Sigmoid colon (tissue), 6 donors: ENCODE measurements at regions not wholly inside any gene's neighbourhood (a gene's known extent, or its start where the extent isn't known, plus 50 kb on each side); places are given as distances from the start of the nearest gene placed in this dataset.
A peak's percentile ranks its signal among the peaks of the same experiment; 100 is the strongest.

ENCODE experiments used
- DNase-seq: peaks from one replicate; pipeline ENCODE4 v3.0.0-alpha.2; 2019
- H3K27ac ChIP-seq, 4 donors: fragments of 200-600 bp; sonication (generic); one replicate each; pipeline ENCODE4 v1.5.1; 2016 to 2019; ENCODE audit warnings: mild to moderate bottlenecking in 1 of 4
- H3K27me3 ChIP-seq, 3 donors: fragments of 200-600 bp; sonication (generic); one replicate each; pipeline ENCODE4 v1.5.1; 2019; ENCODE audit warnings: mild to moderate bottlenecking in 1 of 3
- H3K36me3 ChIP-seq, 4 donors: fragments of 200-600 bp; sonication (generic); one replicate each; pipeline ENCODE4 v1.5.1; 2016 to 2019
- H3K4me1 ChIP-seq, 4 donors: fragments of 200-600 bp; sonication (generic); one replicate each; pipeline ENCODE4 v1.5.1; 2017 to 2019
- H3K4me3 ChIP-seq, 4 donors: fragments of 200-600 bp; sonication (generic); one replicate each; pipeline ENCODE4 v1.5.1; 2017 to 2019; ENCODE audit warnings: mild to moderate bottlenecking in 2 of 4, moderate library complexity in 1 of 4
- H3K9me3 ChIP-seq, 4 donors: fragments of 200-600 bp in 3 of 4; sonication (generic) in 3 of 4; one replicate each; pipeline versions ENCODE4 v1.5.1 to v1.6.1; 2013 to 2019
- CTCF ChIP-seq, 4 experiments: fragments of 450-650 bp in 3 of 4; fragments of 200-600 bp in 1 of 4; IDR thresholded peaks; one replicate each; pipeline ENCODE4 v1.5.1; 2016 to 2019; ENCODE audit warnings: antibody characterized with exemption in 4 of 4, mild to moderate bottlenecking in 3 of 4, moderate library complexity in 2 of 4
- EP300 ChIP-seq, 4 donors: sonication (generic); formaldehyde crosslinking; IDR thresholded peaks; one replicate each; pipeline ENCODE4 v1.6.1; 2017; ENCODE audit warnings: antibody characterized with exemption in 4 of 4
- POLR2A ChIP-seq, 2 donors: fragments of 450-650 bp; IDR thresholded peaks; one replicate each; pipeline ENCODE4 v1.6.1; 2016; ENCODE audit warnings: antibody characterized with exemption in 2 of 2, mild to moderate bottlenecking in 2 of 2, moderate library complexity in 2 of 2
- POLR2AphosphoS5 ChIP-seq, 4 donors: sonication (generic); formaldehyde crosslinking; IDR thresholded peaks; one replicate each; pipeline ENCODE4 v1.6.1; 2017; ENCODE audit warnings: antibody characterized with exemption in 4 of 4
- WGBS, 2 donors: extraction: QIAGEN DNeasy Blood & Tissue Kit; methylation state at CpG; one replicate each; pipeline ENCODE4 v1.1.7; 2013; 5-methylcytosine and 5-hydroxymethylcytosine counted together
- intact Hi-C: fragments of 100-400 bp; cut with DNase I; formaldehyde crosslinking; loops from one replicate; pipeline ENCODE4 v1.15.1; 2023
- donor health status: healthy with polysubstance abuse.
- donor health status: healthy.

- Histone ChIP-seq H3K36me3 (no peaks in the 10 kb centered on the region), H3K4me3 (no peak overlapping the region), H3K27ac (no peak overlapping the region), H3K27me3 (no peaks in the 10 kb centered on the region), H3K4me1 (no peaks in the 10 kb centered on the region), H3K9me3 (no peaks in the 10 kb centered on the region)
- WGBS, 2 donors = 59 to 68% methylated on average over 4 of the region's 4 CpGs
- intact Hi-C loops = no loop called here
- DNase-seq = no peak
- TF ChIP-seq CTCF (IDR thresholded peaks at IDR 0.05) = no peak
- peak in 1 of 4 donors; percentile 16 for TF ChIP-seq POLR2AphosphoS5 (IDR thresholded peaks at IDR 0.05)
These were observed 76.0 kb upstream of the SRD5A3 start for GRCh38 chr4:55269995-55270394.

- H3K27me3 ChIP-seq = no peaks in the 10 kb centered on the region
- no peak for DNase-seq
- no peak overlapping the region for H3K27ac ChIP-seq
- H3K36me3 ChIP-seq = no peaks in the 10 kb centered on the region
- no peaks in the 10 kb centered on the region for H3K4me1 ChIP-seq
- TF ChIP-seq CTCF (IDR thresholded peaks at IDR 0.05) (no peak), POLR2AphosphoS5 (IDR thresholded peaks at IDR 0.05) (no peak), EP300 (IDR thresholded peaks at IDR 0.05) (no peak), POLR2A (IDR thresholded peaks at IDR 0.05) (no peak)
- no peak overlapping the region for H3K4me3 ChIP-seq
- H3K9me3 ChIP-seq = no peaks in the 10 kb centered on the region
- WGBS, 2 donors = 50 to 81% methylated on average over 2 of the region's 2 CpGs
- intact Hi-C loops = no loop called here
These were observed 75.6 kb upstream of the SRD5A3 start for GRCh38 chr4:55270481-55270880.

- DNase-seq = no peak
- Histone ChIP-seq H3K4me1 (no peaks in the 10 kb centered on the region), H3K27ac (no peak overlapping the region), H3K36me3 (no peaks in the 10 kb centered on the region), H3K9me3 (no peaks in the 10 kb centered on the region), H3K4me3 (no peak overlapping the region), H3K27me3 (no peaks in the 10 kb centered on the region)
- 53 to 75% methylated on average over 2 of the region's 2 CpGs for WGBS, 2 donors
- TF ChIP-seq EP300 (IDR thresholded peaks at IDR 0.05) (no peak), POLR2AphosphoS5 (IDR thresholded peaks at IDR 0.05) (no peak), POLR2A (IDR thresholded peaks at IDR 0.05) (no peak), CTCF (IDR thresholded peaks at IDR 0.05) (no peak)
- intact Hi-C loops = no loop called here
These were observed 73.9 kb upstream of the SRD5A3 start for GRCh38 chr4:55272102-55272501.

- intact Hi-C loops = no loop called here
- Histone ChIP-seq H3K27ac (no peak overlapping the region), H3K9me3 (no peaks in the 10 kb centered on the region), H3K36me3 (no peaks in the 10 kb centered on the region), H3K4me1 (no peaks in the 10 kb centered on the region), H3K27me3 (no peaks in the 10 kb centered on the region), H3K4me3 (no peak overlapping the region)
- TF ChIP-seq EP300 (IDR thresholded peaks at IDR 0.05) (no peak), POLR2AphosphoS5 (IDR thresholded peaks at IDR 0.05) (no peak), POLR2A (IDR thresholded peaks at IDR 0.05) (no peak), CTCF (IDR thresholded peaks at IDR 0.05) (no peak)
- no peak for DNase-seq
- 90 to 91% methylated on average over 8 of the region's 8 CpGs for WGBS, 2 donors
These were observed 73.5 kb upstream of the SRD5A3 start for GRCh38 chr4:55272589-55272988.

- no peak for TF ChIP-seq EP300 (IDR thresholded peaks at IDR 0.05)
- no peak for TF ChIP-seq POLR2A (IDR thresholded peaks at IDR 0.05)
- no peak for TF ChIP-seq POLR2AphosphoS5 (IDR thresholded peaks at IDR 0.05)
- WGBS, 2 donors = 95 to 98% methylated on average over 2 of the region's 2 CpGs
- Histone ChIP-seq H3K36me3 (no peaks in the 10 kb centered on the region), H3K4me1 (no peaks in the 10 kb centered on the region), H3K27me3 (no peaks in the 10 kb centered on the region), H3K4me3 (no peak overlapping the region), H3K9me3 (no peaks in the 10 kb centered on the region), H3K27ac (no peak overlapping the region)
- intact Hi-C loops = no loop called here
- no peak for DNase-seq
These were observed 69.0 kb upstream of the SRD5A3 start for GRCh38 chr4:55277011-55277410.
